SKM-1 (cell line): ENCODE measurements at regions not wholly inside any gene's neighbourhood (a gene's known extent, or its start where the extent isn't known, plus 50 kb on each side); places are given as distances from the start of the nearest gene placed in this dataset.
A peak's percentile ranks its signal among the peaks of the same experiment; 100 is the strongest.

Experiments used
- DNase-seq: peaks from one replicate; lab custom pipeline; 2025; ENCODE audit not compliant: unreplicated experiment; lab: John Stamatoyannopoulos, UW

GRCh38 chr3:143206955-143207337, 87.4 kb downstream of the CHST2 start:
- DNase-seq: no peak

GRCh38 chr3:143207338-143207961, 87.9 kb downstream of the CHST2 start:
- peak; percentile 11 for DNase-seq

- DNase-seq: no peak
These were observed 89.6 kb downstream of the CHST2 start for GRCh38 chr3:143208976-143209714.

- no peak for DNase-seq
These were observed 90.1 kb downstream of the CHST2 start for GRCh38 chr3:143209715-143210059.

GRCh38 chr3:143210141-143210540, 90.6 kb downstream of the CHST2 start:
- DNase-seq: no peak

- DNase-seq: no peak
These were observed 95.5 kb downstream of the CHST2 start for GRCh38 chr3:143215059-143215458.
